ENCODE measurements at regions not wholly inside any gene's neighbourhood (a gene's known extent, or its start where the extent isn't known, plus 50 kb on each side); places are given as distances from the start of the nearest gene placed in this dataset.

DNA sequence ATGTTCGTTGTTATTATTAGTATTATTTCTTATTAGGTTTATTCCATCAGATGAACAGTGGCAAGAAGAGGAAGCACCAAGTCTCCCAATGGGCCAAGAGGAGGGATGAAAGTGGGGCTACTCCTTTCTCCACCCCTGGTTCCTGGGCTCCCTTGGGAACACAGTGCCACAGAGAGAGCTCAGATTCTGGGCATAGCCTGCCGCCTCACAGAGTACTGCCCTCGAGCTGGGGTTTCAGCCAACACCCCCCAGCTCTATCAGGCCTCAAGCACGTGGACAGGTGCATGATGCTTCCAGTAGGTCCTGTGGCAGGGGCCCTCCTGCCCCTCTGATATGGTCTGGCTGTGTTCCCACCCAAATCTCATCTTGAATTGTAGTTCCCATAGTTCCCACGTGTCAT lies 103.6 kb upstream of the RNF32 start:
- TF ChIP-seq, protein P1, sequence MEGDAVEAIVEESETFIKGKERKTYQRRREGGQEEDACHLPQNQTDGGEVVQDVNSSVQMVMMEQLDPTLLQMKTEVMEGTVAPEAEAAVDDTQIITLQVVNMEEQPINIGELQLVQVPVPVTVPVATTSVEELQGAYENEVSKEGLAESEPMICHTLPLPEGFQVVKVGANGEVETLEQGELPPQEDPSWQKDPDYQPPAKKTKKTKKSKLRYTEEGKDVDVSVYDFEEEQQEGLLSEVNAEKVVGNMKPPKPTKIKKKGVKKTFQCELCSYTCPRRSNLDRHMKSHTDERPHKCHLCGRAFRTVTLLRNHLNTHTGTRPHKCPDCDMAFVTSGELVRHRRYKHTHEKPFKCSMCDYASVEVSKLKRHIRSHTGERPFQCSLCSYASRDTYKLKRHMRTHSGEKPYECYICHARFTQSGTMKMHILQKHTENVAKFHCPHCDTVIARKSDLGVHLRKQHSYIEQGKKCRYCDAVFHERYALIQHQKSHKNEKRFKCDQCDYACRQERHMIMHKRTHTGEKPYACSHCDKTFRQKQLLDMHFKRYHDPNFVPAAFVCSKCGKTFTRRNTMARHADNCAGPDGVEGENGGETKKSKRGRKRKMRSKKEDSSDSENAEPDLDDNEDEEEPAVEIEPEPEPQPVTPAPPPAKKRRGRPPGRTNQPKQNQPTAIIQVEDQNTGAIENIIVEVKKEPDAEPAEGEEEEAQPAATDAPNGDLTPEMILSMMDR (IDR thresholded peaks at IDR 0.05; ENCODE audit: insufficient read depth, low read depth, low read length): no peak
- TF ChIP-seq EZH2 (IDR thresholded peaks at IDR 0.05; ENCODE audit: insufficient read depth, low read length): no peak
